GM18519 (cell line): ENCODE measurements at regions not wholly inside any gene's neighbourhood (a gene's known extent, or its start where the extent isn't known, plus 50 kb on each side); places are given as distances from the start of the nearest gene placed in this dataset.
"Not testable (repeated sequence)": the region's sequence is repeated elsewhere in the genome, so short reads cannot be mapped to it uniquely, and the experiment has no call there.

Experiments used
- ATAC-seq: cut with Tn5 transposase; IDR thresholded peaks from one replicate; pipeline ENCODE4 v1.9.1; 2021; ENCODE audit warnings: mild to moderate bottlenecking, moderate library complexity; ENCODE audit not compliant: unreplicated experiment, low FRiP score

- no peak for ATAC-seq
These were observed 268.6 kb downstream of the ISL1 start for GRCh38 chr5:51651889-51652288.

- no peak for ATAC-seq
These were observed 269.7 kb downstream of the ISL1 start for GRCh38 chr5:51652980-51653379.

- ATAC-seq = no peak
These were observed 274.3 kb downstream of the ISL1 start for GRCh38 chr5:51657340-51658240.

GRCh38 chr5:51661646-51662265, 278.5 kb downstream of the ISL1 start:
- no peak for ATAC-seq

GRCh38 chr5:51664491-51665250, 281.4 kb downstream of the ISL1 start:
- ATAC-seq = no peak

- ATAC-seq = no peak
These were observed 282.0 kb downstream of the ISL1 start for GRCh38 chr5:51665251-51665593.

GRCh38 chr5:51669095-51669494, 285.8 kb downstream of the ISL1 start:
- ATAC-seq = no peak

GRCh38 chr5:51678330-51678729, 295.1 kb downstream of the ISL1 start:
- no peak for ATAC-seq

- no peak for ATAC-seq
These were observed 296.0 kb downstream of the ISL1 start for GRCh38 chr5:51679286-51679685.

GRCh38 chr5:51684794-51685355, 301.6 kb downstream of the ISL1 start:
- ATAC-seq = no peak

GRCh38 chr5:51685419-51685818, 302.2 kb downstream of the ISL1 start:
- ATAC-seq = no peak

GRCh38 chr5:51686622-51687021, 303.4 kb downstream of the ISL1 start:
- no peak for ATAC-seq

- ATAC-seq = no peak
These were observed 308.4 kb downstream of the ISL1 start for GRCh38 chr5:51691538-51692079.

- ATAC-seq = no peak
These were observed 311.6 kb downstream of the ISL1 start for GRCh38 chr5:51694826-51695225.

GRCh38 chr5:51696122-51696521, 312.9 kb downstream of the ISL1 start:
- no peak for ATAC-seq

- not testable (repeated sequence) for ATAC-seq
These were observed 318.8 kb downstream of the ISL1 start for GRCh38 chr5:51702046-51702445.

GRCh38 chr5:51712201-51712600, 329.0 kb downstream of the ISL1 start:
- ATAC-seq = no peak

- ATAC-seq = not testable (repeated sequence)
These were observed 332.2 kb downstream of the ISL1 start for GRCh38 chr5:51715445-51715844.

- no peak for ATAC-seq
These were observed 348.3 kb downstream of the ISL1 start for GRCh38 chr5:51731421-51732029.

- ATAC-seq = no peak
These were observed 349.1 kb downstream of the ISL1 start for GRCh38 chr5:51732304-51732703.
